ENCODE measurements at regions not wholly inside any gene's neighbourhood (a gene's known extent, or its start where the extent isn't known, plus 50 kb on each side); places are given as distances from the start of the nearest gene placed in this dataset.

- H3K9ac ChIP-seq (ENCODE audit: control insufficient read depth, insufficient read depth, low read length): no peak overlapping the region
- FAIRE-seq (no peak), ATAC-seq (no peak), DNase-seq (ENCODE audit: low read depth, low spot score) (no peak)
- RAD21 ChIA-PET (ENCODE audit: unreplicated experiment): no interaction called here
- intact Hi-C loops (cut with micrococcal nuclease; ENCODE audit: unreplicated experiment) (loop anchor here (5.0 to 10.0 kb wide), 3 partner anchors 172 to 1018 kb away; no protein-coding TSS in a partner anchor), in situ Hi-C loops (cut with MboI) (loop anchor here (5.0 kb wide), 1 partner anchor 560 kb away; the partner anchor contains the start of gene HLX)
- BruUV-seq (replicated peaks): no TSS peak
- SMC1A ChIA-PET (ENCODE audit: uncharacterized antibody, unreplicated experiment): no interaction called here
- H3K27me3 ChIP-seq (replicated peaks in 1 of 2; ENCODE audit: control insufficient read depth in 2 of 2, insufficient read depth in 2 of 2, low read length in 1 of 2): no peaks in the 10 kb centered on the region
- no peaks in the 10 kb centered on the region for H4K20me1 ChIP-seq (ENCODE audit: control insufficient read depth, insufficient read depth)
- no peaks in the 10 kb centered on the region for H3K79me2 ChIP-seq (ENCODE audit: control insufficient read depth, insufficient read depth, low read length)
- 88% methylated on average over 2 of the region's 2 CpGs for WGBS (ENCODE audit: insufficient coverage, insufficient replicate concordance, low lambda C conversion rate, missing lambda C conversion rate)
- H3K27ac ChIP-seq (ENCODE audit: control insufficient read depth, insufficient read depth): no peak overlapping the region
- H3K4me3 ChIP-seq: no peak overlapping the region
- no peak overlapping the region for H3K4me2 ChIP-seq (ENCODE audit: control insufficient read depth, insufficient read depth)
- H2AFZ ChIP-seq (ENCODE audit: control insufficient read depth, low read depth, low read length): no peak overlapping the region
- 0 out of 2 replicates have a peak, but pooled peaks cover 4% of the 10 kb centered on the region for H3K4me1 ChIP-seq (ENCODE audit: control insufficient read depth, insufficient read depth, low read length)
- CTCF ChIA-PET: no interaction called here
- POLR2A ChIA-PET: no interaction called here
- no peaks in the 10 kb centered on the region for H3K9me3 ChIP-seq (replicated peaks; ENCODE audit: control insufficient read depth, insufficient read depth, low read length)
- no peaks in the 10 kb centered on the region for H3K36me3 ChIP-seq (ENCODE audit: control insufficient read depth in 2 of 2, insufficient read depth in 2 of 2, low read length in 1 of 2)
- no peak for TF ChIP-seq ZBED1 (IDR thresholded peaks at IDR 0.05; ENCODE audit: borderline replicate concordance)
- TF ChIP-seq FOXK2 (IDR thresholded peaks at IDR 0.05): no peak
- no peak for TF ChIP-seq ASH2L (IDR thresholded peaks at IDR 0.05; ENCODE audit: borderline replicate concordance, low read depth)
- TF ChIP-seq SUZ12 (IDR thresholded peaks at IDR 0.05; ENCODE audit: unreplicated experiment): no peak
- TF ChIP-seq, protein P1, sequence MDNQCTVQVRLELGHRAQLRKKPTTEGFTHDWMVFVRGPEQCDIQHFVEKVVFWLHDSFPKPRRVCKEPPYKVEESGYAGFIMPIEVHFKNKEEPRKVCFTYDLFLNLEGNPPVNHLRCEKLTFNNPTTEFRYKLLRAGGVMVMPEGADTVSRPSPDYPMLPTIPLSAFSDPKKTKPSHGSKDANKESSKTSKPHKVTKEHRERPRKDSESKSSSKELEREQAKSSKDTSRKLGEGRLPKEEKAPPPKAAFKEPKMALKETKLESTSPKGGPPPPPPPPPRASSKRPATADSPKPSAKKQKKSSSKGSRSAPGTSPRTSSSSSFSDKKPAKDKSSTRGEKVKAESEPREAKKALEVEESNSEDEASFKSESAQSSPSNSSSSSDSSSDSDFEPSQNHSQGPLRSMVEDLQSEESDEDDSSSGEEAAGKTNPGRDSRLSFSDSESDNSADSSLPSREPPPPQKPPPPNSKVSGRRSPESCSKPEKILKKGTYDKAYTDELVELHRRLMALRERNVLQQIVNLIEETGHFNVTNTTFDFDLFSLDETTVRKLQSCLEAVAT (IDR thresholded peaks at IDR 0.05): no peak
- no peak for TF ChIP-seq TCF12 (IDR thresholded peaks at IDR 0.05; ENCODE audit: low read depth, low read length)
- TF ChIP-seq ZNF24 (IDR thresholded peaks at IDR 0.05): no peak
- no peak for TF ChIP-seq CUX1 (IDR thresholded peaks at IDR 0.05; ENCODE audit: insufficient replicate concordance, low read depth, low read length)
- no peak for TF ChIP-seq BRCA1 (IDR thresholded peaks at IDR 0.05; ENCODE audit: low read depth, low read length)
- no peak for TF ChIP-seq GABPA (IDR thresholded peaks at IDR 0.05; ENCODE audit: low read depth)
- no peak for TF ChIP-seq SIN3A (IDR thresholded peaks at IDR 0.05; ENCODE audit: low read depth, low read length)
- TF ChIP-seq SIX5 (IDR thresholded peaks at IDR 0.05; ENCODE audit: low read depth, low read length, severe bottlenecking): no peak
- no peak for TF ChIP-seq PAX5 (IDR thresholded peaks at IDR 0.05; ENCODE audit: borderline replicate concordance, low read depth, low read length)
- TF ChIP-seq ATF7 (IDR thresholded peaks at IDR 0.05; ENCODE audit: low read depth): no peak
- TF ChIP-seq ZZZ3 (IDR thresholded peaks at IDR 0.05; ENCODE audit: control insufficient read depth, insufficient read length, low read depth): no peak
- TF ChIP-seq ZNF622 (IDR thresholded peaks at IDR 0.05): no peak
- TF ChIP-seq, protein P2, sequence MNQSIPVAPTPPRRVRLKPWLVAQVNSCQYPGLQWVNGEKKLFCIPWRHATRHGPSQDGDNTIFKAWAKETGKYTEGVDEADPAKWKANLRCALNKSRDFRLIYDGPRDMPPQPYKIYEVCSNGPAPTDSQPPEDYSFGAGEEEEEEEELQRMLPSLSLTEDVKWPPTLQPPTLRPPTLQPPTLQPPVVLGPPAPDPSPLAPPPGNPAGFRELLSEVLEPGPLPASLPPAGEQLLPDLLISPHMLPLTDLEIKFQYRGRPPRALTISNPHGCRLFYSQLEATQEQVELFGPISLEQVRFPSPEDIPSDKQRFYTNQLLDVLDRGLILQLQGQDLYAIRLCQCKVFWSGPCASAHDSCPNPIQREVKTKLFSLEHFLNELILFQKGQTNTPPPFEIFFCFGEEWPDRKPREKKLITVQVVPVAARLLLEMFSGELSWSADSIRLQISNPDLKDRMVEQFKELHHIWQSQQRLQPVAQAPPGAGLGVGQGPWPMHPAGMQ (IDR thresholded peaks at IDR 0.05; ENCODE audit: borderline replicate concordance): no peak
- TF ChIP-seq RBBP5 (conservative IDR thresholded peaks at IDR 0.05): no peak
Measured at GRCh38 chr1:221437171-221437570, 304.7 kb downstream of the DUSP10 start.
